Smooth muscle cell (in vitro differentiated cells): ENCODE measurements at regions not wholly inside any gene's neighbourhood (a gene's known extent, or its start where the extent isn't known, plus 50 kb on each side); places are given as distances from the start of the nearest gene placed in this dataset.
A peak's percentile ranks its signal among the peaks of the same experiment; 100 is the strongest.

Experiments
- DNase-seq: peaks from one replicate; lab custom pipeline; 2025; ENCODE audit not compliant: unreplicated experiment; lab: John Stamatoyannopoulos, UW
- H2AFZ ChIP-seq: fragments of 200-600 bp; sonication (generic); 2 replicates; pipeline ENCODE4 v1.6.0; 2016; ENCODE audit warnings: antibody characterized with exemption, low read depth, mild to moderate bottlenecking
- H3F3A ChIP-seq: fragments of 200-600 bp; sonication (generic); 2 replicates; pipeline ENCODE4 v1.6.0; 2017; ENCODE audit warnings: antibody characterized with exemption, low read depth
- H3K27ac ChIP-seq: fragments of 200-600 bp; sonication (generic); 2 replicates; pipeline ENCODE4 v1.5.1; 2016; ENCODE audit warnings: low read depth, mild to moderate bottlenecking
- H3K27me3 ChIP-seq: fragments of 200-600 bp; sonication (generic); 2 replicates; pipeline ENCODE4 v1.6.1; 2016; ENCODE audit warnings: low read depth, mild to moderate bottlenecking
- H3K36me3 ChIP-seq: fragments of 200-600 bp; sonication (generic); 2 replicates; pipeline ENCODE4 v1.5.1; 2016; ENCODE audit warnings: low read depth
- H3K4me1 ChIP-seq: fragments of 200-600 bp; sonication (generic); 2 replicates; pipeline ENCODE4 v1.5.1; 2016; ENCODE audit warnings: low read depth
- H3K4me2 ChIP-seq: fragments of 200-600 bp; sonication (generic); 2 replicates; pipeline ENCODE4 v1.6.0; 2016; ENCODE audit warnings: mild to moderate bottlenecking
- H3K4me3 ChIP-seq: fragments of 200-600 bp; sonication (generic); 2 replicates; pipeline ENCODE4 v1.5.1; 2016; ENCODE audit warnings: mild to moderate bottlenecking
- H3K79me2 ChIP-seq: fragments of 200-600 bp; sonication (generic); 2 replicates; pipeline ENCODE4 v1.6.0; 2016; ENCODE audit warnings: low read depth, mild to moderate bottlenecking
- H3K9ac ChIP-seq: fragments of 200-600 bp; sonication (generic); 2 replicates; pipeline ENCODE4 v1.6.0; 2016; ENCODE audit warnings: low read depth
- H3K9me3 ChIP-seq: fragments of 200-600 bp; sonication (generic); replicated peaks from 2 replicates; pipeline ENCODE4 v1.5.1; 2016; ENCODE audit warnings: low read depth
- H4K20me1 ChIP-seq: fragments of 200-600 bp; sonication (generic); 2 replicates; pipeline ENCODE4 v1.6.0; 2016; ENCODE audit warnings: low read depth
- WGBS: methylation state at CpG from one replicate; pipeline ENCODE4 v1.1.7; 2016; ENCODE audit warnings: low lambda C conversion rate; 5-methylcytosine and 5-hydroxymethylcytosine counted together
- TF ChIP-seq, protein P1 (sequence below): fragments of 200-600 bp; sonication (generic); IDR thresholded peaks from 2 replicates; pipeline ENCODE4 v1.5.1; 2017; ENCODE audit warnings: borderline replicate concordance, mild to moderate bottlenecking, antibody characterized with exemption; ENCODE audit not compliant: insufficient read depth, poor library complexity, severe bottlenecking

GRCh38 chr10:65805993-65806392, 1119.8 kb upstream of the LRRTM3 start:
- Histone ChIP-seq H3K9ac (no peak overlapping the region), H4K20me1 (no peaks in the 10 kb centered on the region), H3K4me2 (peak overlapping the region; percentile 58), H3F3A (no peaks in the 10 kb centered on the region), H3K4me3 (no peak overlapping the region), H3K27me3 (no peaks in the 10 kb centered on the region), H3K36me3 (no peaks in the 10 kb centered on the region), H3K9me3 (no peaks in the 10 kb centered on the region), H2AFZ (peak overlapping the region; percentile 20), H3K4me1 (peaks cover 12% of the 10 kb centered on the region), H3K27ac (peak overlapping the region; percentile 48), H3K79me2 (no peaks in the 10 kb centered on the region)
- TF ChIP-seq, protein P1, sequence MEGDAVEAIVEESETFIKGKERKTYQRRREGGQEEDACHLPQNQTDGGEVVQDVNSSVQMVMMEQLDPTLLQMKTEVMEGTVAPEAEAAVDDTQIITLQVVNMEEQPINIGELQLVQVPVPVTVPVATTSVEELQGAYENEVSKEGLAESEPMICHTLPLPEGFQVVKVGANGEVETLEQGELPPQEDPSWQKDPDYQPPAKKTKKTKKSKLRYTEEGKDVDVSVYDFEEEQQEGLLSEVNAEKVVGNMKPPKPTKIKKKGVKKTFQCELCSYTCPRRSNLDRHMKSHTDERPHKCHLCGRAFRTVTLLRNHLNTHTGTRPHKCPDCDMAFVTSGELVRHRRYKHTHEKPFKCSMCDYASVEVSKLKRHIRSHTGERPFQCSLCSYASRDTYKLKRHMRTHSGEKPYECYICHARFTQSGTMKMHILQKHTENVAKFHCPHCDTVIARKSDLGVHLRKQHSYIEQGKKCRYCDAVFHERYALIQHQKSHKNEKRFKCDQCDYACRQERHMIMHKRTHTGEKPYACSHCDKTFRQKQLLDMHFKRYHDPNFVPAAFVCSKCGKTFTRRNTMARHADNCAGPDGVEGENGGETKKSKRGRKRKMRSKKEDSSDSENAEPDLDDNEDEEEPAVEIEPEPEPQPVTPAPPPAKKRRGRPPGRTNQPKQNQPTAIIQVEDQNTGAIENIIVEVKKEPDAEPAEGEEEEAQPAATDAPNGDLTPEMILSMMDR = no peak
- DNase-seq = no peak
- WGBS = 8% methylated on average over 1 of the region's 1 CpG

- H3K4me1 ChIP-seq = peaks cover 12% of the 10 kb centered on the region
- no peak overlapping the region for H3K9ac ChIP-seq
- TF ChIP-seq, protein P1 = no peak
- no peak for DNase-seq
- 76% methylated on average over 3 of the region's 3 CpGs for WGBS
- H2AFZ ChIP-seq = no peak overlapping the region
- no peaks in the 10 kb centered on the region for H3K9me3 ChIP-seq
- H3K27ac ChIP-seq = no peak overlapping the region
- H3K4me2 ChIP-seq = no peak overlapping the region
- no peaks in the 10 kb centered on the region for H3F3A ChIP-seq
- H4K20me1 ChIP-seq = no peaks in the 10 kb centered on the region
- no peaks in the 10 kb centered on the region for H3K36me3 ChIP-seq
- H3K79me2 ChIP-seq = no peaks in the 10 kb centered on the region
- H3K4me3 ChIP-seq = no peak overlapping the region
- no peaks in the 10 kb centered on the region for H3K27me3 ChIP-seq
These were observed 1117.0 kb upstream of the LRRTM3 start for GRCh38 chr10:65808687-65809333.

DNA sequence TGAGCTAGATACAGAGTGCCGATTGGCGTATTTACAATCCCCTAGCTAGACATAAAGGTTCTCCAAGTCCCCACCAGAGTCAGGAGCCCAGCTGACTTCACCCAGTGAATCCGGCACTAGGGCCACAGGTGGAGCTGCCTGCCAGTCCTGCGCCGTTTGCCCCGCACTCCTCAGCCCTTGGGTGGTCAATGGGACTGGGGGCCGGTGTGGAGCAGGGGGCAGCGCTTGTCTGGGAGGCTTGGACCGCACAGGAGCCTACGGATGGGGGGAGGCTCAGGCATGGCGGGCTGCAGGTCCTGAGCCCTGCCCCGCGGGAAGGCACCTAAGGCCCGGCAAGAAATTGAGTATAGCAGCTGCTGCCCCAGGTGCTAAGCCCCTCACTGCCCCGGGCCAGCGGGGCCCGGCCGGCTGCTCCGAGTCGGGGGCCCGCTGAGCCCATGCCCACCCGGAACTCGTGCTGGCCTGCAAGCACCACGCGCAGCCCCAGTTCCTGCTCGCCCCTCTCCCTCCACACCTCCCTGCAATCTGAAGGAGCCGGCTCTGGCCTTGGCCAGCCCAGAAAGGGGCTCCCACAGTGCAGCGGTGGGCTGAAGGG, 1113.8 kb upstream of the LRRTM3 start:
- Histone ChIP-seq H3F3A (no peaks in the 10 kb centered on the region), H3K79me2 (no peaks in the 10 kb centered on the region), H3K36me3 (no peaks in the 10 kb centered on the region), H3K27ac (no peak overlapping the region), H3K9me3 (no peaks in the 10 kb centered on the region), H3K27me3 (no peaks in the 10 kb centered on the region), H3K9ac (no peak overlapping the region), H2AFZ (no peak overlapping the region), H3K4me3 (no peak overlapping the region), H4K20me1 (no peaks in the 10 kb centered on the region), H3K4me1 (no peaks in the 10 kb centered on the region), H3K4me2 (no peak overlapping the region)
- WGBS = 98% methylated on average over 28 of the region's 28 CpGs
- TF ChIP-seq, protein P1 = no peak
- no peak for DNase-seq

DNA sequence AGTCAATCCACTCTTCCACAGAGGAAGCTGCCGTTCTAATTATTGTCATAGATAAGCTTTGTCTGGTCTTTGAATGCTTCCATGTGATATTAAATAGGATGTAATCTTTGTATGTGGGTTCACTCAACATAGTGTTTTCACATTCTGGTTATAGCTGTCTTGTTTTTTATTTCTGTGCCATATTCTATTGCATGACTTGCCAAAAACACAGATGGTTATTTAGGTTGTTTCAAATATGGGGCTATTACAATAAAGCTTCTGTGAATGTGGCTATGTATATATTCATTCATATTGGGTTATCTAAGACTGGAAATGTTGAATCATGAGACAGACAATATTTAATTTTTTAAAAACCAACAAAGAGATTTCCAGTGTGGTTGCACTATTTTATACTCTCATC, 1109.3 kb upstream of the LRRTM3 start:
- Histone ChIP-seq H3F3A (no peaks in the 10 kb centered on the region), H3K4me2 (no peak overlapping the region), H3K36me3 (no peaks in the 10 kb centered on the region), H3K27me3 (no peaks in the 10 kb centered on the region), H3K9ac (no peak overlapping the region), H3K4me1 (no peaks in the 10 kb centered on the region), H4K20me1 (no peaks in the 10 kb centered on the region), H2AFZ (no peak overlapping the region), H3K9me3 (no peaks in the 10 kb centered on the region), H3K4me3 (no peak overlapping the region), H3K27ac (no peak overlapping the region), H3K79me2 (no peaks in the 10 kb centered on the region)
- DNase-seq = no peak
- TF ChIP-seq, protein P1 = no peak
- 79% methylated on average over 1 of the region's 1 CpG for WGBS
